ENCODE measurements at regions not wholly inside any gene's neighbourhood (a gene's known extent, or its start where the extent isn't known, plus 50 kb on each side); places are given as distances from the start of the nearest gene placed in this dataset.

DNA sequence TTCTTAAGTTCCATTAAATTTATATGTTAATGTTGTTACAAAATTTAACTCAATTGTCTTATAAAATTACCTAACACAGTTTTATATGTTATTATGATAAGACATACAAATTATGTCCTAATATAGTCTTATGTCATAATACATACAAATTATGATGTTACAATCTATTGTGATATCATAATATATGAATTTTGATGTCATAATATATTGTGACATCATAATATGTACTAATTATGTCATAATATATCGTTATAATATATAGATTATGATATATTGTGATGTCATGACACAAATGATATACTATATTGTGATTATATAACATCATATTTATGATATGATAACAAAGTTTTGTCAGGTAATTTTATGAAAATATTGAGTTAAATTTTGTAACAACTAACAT lies 1789.6 kb downstream of the TP53TG3F start:
- TF ChIP-seq MXD4 (CRISPR knock-in tag; IDR thresholded peaks at IDR 0.05; ENCODE audit: borderline replicate concordance) (no peak), SP1 (CRISPR knock-in tag; conservative IDR thresholded peaks at IDR 0.05) (no peak), GTF2I (CRISPR knock-in tag; conservative IDR thresholded peaks at IDR 0.05) (no peak)
- TF ChIP-seq, protein P1, sequence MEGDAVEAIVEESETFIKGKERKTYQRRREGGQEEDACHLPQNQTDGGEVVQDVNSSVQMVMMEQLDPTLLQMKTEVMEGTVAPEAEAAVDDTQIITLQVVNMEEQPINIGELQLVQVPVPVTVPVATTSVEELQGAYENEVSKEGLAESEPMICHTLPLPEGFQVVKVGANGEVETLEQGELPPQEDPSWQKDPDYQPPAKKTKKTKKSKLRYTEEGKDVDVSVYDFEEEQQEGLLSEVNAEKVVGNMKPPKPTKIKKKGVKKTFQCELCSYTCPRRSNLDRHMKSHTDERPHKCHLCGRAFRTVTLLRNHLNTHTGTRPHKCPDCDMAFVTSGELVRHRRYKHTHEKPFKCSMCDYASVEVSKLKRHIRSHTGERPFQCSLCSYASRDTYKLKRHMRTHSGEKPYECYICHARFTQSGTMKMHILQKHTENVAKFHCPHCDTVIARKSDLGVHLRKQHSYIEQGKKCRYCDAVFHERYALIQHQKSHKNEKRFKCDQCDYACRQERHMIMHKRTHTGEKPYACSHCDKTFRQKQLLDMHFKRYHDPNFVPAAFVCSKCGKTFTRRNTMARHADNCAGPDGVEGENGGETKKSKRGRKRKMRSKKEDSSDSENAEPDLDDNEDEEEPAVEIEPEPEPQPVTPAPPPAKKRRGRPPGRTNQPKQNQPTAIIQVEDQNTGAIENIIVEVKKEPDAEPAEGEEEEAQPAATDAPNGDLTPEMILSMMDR (IDR thresholded peaks at IDR 0.05): no peak
- TF ChIP-seq, protein P2, sequence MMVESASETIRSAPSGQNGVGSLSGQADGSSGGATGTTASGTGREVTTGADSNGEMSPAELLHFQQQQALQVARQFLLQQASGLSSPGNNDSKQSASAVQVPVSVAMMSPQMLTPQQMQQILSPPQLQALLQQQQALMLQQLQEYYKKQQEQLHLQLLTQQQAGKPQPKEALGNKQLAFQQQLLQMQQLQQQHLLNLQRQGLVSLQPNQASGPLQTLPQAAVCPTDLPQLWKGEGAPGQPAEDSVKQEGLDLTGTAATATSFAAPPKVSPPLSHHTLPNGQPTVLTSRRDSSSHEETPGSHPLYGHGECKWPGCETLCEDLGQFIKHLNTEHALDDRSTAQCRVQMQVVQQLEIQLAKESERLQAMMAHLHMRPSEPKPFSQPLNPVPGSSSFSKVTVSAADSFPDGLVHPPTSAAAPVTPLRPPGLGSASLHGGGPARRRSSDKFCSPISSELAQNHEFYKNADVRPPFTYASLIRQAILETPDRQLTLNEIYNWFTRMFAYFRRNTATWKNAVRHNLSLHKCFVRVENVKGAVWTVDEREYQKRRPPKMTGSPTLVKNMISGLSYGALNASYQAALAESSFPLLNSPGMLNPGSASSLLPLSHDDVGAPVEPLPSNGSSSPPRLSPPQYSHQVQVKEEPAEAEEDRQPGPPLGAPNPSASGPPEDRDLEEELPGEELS (CRISPR knock-in tag; IDR thresholded peaks at IDR 0.05): no peak
- TF ChIP-seq, protein P3, sequence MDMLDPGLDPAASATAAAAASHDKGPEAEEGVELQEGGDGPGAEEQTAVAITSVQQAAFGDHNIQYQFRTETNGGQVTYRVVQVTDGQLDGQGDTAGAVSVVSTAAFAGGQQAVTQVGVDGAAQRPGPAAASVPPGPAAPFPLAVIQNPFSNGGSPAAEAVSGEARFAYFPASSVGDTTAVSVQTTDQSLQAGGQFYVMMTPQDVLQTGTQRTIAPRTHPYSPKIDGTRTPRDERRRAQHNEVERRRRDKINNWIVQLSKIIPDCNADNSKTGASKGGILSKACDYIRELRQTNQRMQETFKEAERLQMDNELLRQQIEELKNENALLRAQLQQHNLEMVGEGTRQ (CRISPR knock-in tag; IDR thresholded peaks at IDR 0.05): no peak
- TF ChIP-seq, protein P4, sequence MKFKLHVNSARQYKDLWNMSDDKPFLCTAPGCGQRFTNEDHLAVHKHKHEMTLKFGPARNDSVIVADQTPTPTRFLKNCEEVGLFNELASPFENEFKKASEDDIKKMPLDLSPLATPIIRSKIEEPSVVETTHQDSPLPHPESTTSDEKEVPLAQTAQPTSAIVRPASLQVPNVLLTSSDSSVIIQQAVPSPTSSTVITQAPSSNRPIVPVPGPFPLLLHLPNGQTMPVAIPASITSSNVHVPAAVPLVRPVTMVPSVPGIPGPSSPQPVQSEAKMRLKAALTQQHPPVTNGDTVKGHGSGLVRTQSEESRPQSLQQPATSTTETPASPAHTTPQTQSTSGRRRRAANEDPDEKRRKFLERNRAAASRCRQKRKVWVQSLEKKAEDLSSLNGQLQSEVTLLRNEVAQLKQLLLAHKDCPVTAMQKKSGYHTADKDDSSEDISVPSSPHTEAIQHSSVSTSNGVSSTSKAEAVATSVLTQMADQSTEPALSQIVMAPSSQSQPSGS (CRISPR knock-in tag; IDR thresholded peaks at IDR 0.05; ENCODE audit: borderline replicate concordance, low read depth): no peak

Measured in WTC11 (cell line).